GM10266 (cell line): ENCODE measurements at regions not wholly inside any gene's neighbourhood (a gene's known extent, or its start where the extent isn't known, plus 50 kb on each side); places are given as distances from the start of the nearest gene placed in this dataset.
A peak's percentile ranks its signal among the peaks of the same experiment; 100 is the strongest.

ENCODE experiments used
- DNase-seq: peaks from one replicate; pipeline ENCODE4 v3.0.0; 2012; ENCODE audit errors: extremely low spot score
- CTCF ChIP-seq: IDR thresholded peaks from 2 replicates; pipeline ENCODE4 v1.5.1; 2012; ENCODE audit warnings: mild to moderate bottlenecking, low read depth; ENCODE audit not compliant: control insufficient read depth, insufficient read depth; ENCODE audit errors: missing control alignments

GRCh38 chr12:115574826-115575225 lies 702.7 kb downstream of the MED13L start:
- TF ChIP-seq CTCF, result no peak
- DNase-seq, result no peak

- TF ChIP-seq CTCF, result no peak
- DNase-seq, result peak; percentile 54
These were observed 705.1 kb downstream of the MED13L start for GRCh38 chr12:115572440-115572839.

- TF ChIP-seq CTCF, result no peak
These were observed 706.0 kb downstream of the MED13L start for GRCh38 chr12:115571446-115571845.

DNA sequence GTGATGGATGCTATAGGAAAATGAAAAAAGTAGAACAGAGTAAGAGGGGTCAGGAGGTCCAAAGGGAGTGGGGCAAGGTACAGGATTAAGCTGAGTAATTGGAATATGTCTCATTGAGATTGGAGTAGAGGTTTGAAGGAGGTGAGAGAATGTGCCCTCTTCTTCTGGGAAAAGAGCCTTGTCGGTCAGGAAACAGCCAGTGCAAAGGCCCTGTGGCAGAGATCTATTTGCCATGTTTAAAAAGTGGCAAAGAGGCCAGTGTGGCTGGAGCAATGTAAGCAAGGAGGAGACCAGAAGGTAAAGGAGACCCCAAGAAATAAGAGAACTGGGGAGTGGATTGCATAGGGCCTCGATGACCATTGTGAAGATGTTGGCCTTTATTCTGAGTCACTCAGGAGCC lies 706.5 kb downstream of the MED13L start:
- DNase-seq, result no peak
- no peak for TF ChIP-seq CTCF

More at GRCh38 chr12:115571446-115571845, 706.0 kb downstream of the MED13L start:
- DNase-seq, result no peak

GRCh38 chr12:115570069-115570777 lies 707.3 kb downstream of the MED13L start:
- TF ChIP-seq CTCF, result no peak
- DNase-seq, result no peak

- no peak for TF ChIP-seq CTCF
- no peak for DNase-seq
These were observed 708.0 kb downstream of the MED13L start for GRCh38 chr12:115569345-115570068.

GRCh38 chr12:115558281-115558680 lies 719.2 kb downstream of the MED13L start:
- no peak for DNase-seq
- TF ChIP-seq CTCF, result no peak
